ENCODE measurements at regions not wholly inside any gene's neighbourhood (a gene's known extent, or its start where the extent isn't known, plus 50 kb on each side); places are given as distances from the start of the nearest gene placed in this dataset.
"Not testable (repeated sequence)": the region's sequence is repeated elsewhere in the genome, so short reads cannot be mapped to it uniquely, and the experiment has no call there.

- H3K9me3 Mint-ChIP-seq: peaks cover 2% of the 10 kb centered on the region
Measured at GRCh38 chr14:89085231-89085731, 260.8 kb downstream of the TTC8 start.

GRCh38 chr14:89085737-89086382 is 261.4 kb downstream of the TTC8 start:
- Mint-ChIP-seq H3K4me1 (no peaks in the 10 kb centered on the region), H3K27ac (no peak overlapping the region), H3K27me3 (peaks cover 6% of the 10 kb centered on the region), H3K4me3 (no peak overlapping the region), H3K36me3 (no peaks in the 10 kb centered on the region), H3K9me3 (peaks cover 2% of the 10 kb centered on the region)
- ATAC-seq (ENCODE audit: low read depth): no peak
- no peak for DNase-seq (ENCODE audit: low spot score in 2 of 2)

More at GRCh38 chr14:89085231-89085731, 260.8 kb downstream of the TTC8 start:
- DNase-seq (ENCODE audit: low spot score in 2 of 2) (no peak), ATAC-seq (ENCODE audit: low read depth) (no peak)
- no peak overlapping the region for H3K4me3 Mint-ChIP-seq
- peaks cover 2% of the 10 kb centered on the region for H3K36me3 Mint-ChIP-seq
- H3K27me3 Mint-ChIP-seq: peaks cover 9% of the 10 kb centered on the region
- no peaks in the 10 kb centered on the region for H3K4me1 Mint-ChIP-seq
- H3K27ac Mint-ChIP-seq: no peak overlapping the region

- ATAC-seq (ENCODE audit: low read depth): no peak
- peaks cover 4% of the 10 kb centered on the region for H3K27me3 Mint-ChIP-seq
- peaks cover 3% of the 10 kb centered on the region for H3K9me3 Mint-ChIP-seq
- no peak overlapping the region for H3K27ac Mint-ChIP-seq
- H3K4me3 Mint-ChIP-seq: no peak overlapping the region
- no peak for DNase-seq (ENCODE audit: low spot score in 2 of 2)
- H3K36me3 Mint-ChIP-seq: peaks cover 2% of the 10 kb centered on the region
- H3K4me1 Mint-ChIP-seq: no peaks in the 10 kb centered on the region
Measured at GRCh38 chr14:89088530-89088929, 264.1 kb downstream of the TTC8 start.

- Mint-ChIP-seq H3K36me3 (peaks cover 2% of the 10 kb centered on the region), H3K27me3 (peaks cover 4% of the 10 kb centered on the region), H3K4me1 (no peaks in the 10 kb centered on the region), H3K9me3 (peaks cover 3% of the 10 kb centered on the region), H3K27ac (no peak overlapping the region), H3K4me3 (no peak overlapping the region)
- ATAC-seq (ENCODE audit: low read depth) (no peak), DNase-seq (ENCODE audit: low spot score in 2 of 2) (no peak)
Measured at GRCh38 chr14:89089330-89089729, 264.9 kb downstream of the TTC8 start.

- Mint-ChIP-seq H3K27me3 (peaks cover 5% of the 10 kb centered on the region), H3K36me3 (peaks cover 2% of the 10 kb centered on the region), H3K4me3 (no peak overlapping the region)
Measured at GRCh38 chr14:89091781-89092180, 267.3 kb downstream of the TTC8 start.

GRCh38 chr14:89093083-89093730 is 268.8 kb downstream of the TTC8 start:
- no peak for DNase-seq (ENCODE audit: low spot score in 2 of 2)
- Mint-ChIP-seq H3K4me3 (no peak overlapping the region), H3K36me3 (peaks cover 2% of the 10 kb centered on the region), H3K27ac (no peak overlapping the region), H3K27me3 (peaks cover 5% of the 10 kb centered on the region), H3K9me3 (peaks cover 3% of the 10 kb centered on the region), H3K4me1 (no peaks in the 10 kb centered on the region)
- no peak for ATAC-seq (ENCODE audit: low read depth)

More at GRCh38 chr14:89091781-89092180, 267.3 kb downstream of the TTC8 start:
- Mint-ChIP-seq H3K4me1 (no peaks in the 10 kb centered on the region), H3K27ac (no peak overlapping the region), H3K9me3 (peaks cover 3% of the 10 kb centered on the region)
- DNase-seq (ENCODE audit: low spot score in 2 of 2) (no peak), ATAC-seq (ENCODE audit: low read depth) (no peak)

GRCh38 chr14:89095036-89095435 is 270.6 kb downstream of the TTC8 start:
- ATAC-seq (ENCODE audit: low read depth): no peak
- Mint-ChIP-seq H3K9me3 (peaks cover 3% of the 10 kb centered on the region), H3K36me3 (peaks cover 2% of the 10 kb centered on the region), H3K27ac (no peak overlapping the region), H3K4me1 (no peaks in the 10 kb centered on the region), H3K27me3 (peaks cover 5% of the 10 kb centered on the region), H3K4me3 (no peak overlapping the region)
- DNase-seq (ENCODE audit: low spot score in 2 of 2): no peak

- no peak overlapping the region for H3K27ac Mint-ChIP-seq
- peaks cover 6% of the 10 kb centered on the region for H3K9me3 Mint-ChIP-seq
- ATAC-seq (ENCODE audit: low read depth) (no peak), DNase-seq (ENCODE audit: low spot score in 2 of 2) (no peak)
- H3K4me1 Mint-ChIP-seq: no peaks in the 10 kb centered on the region
- peaks cover 5% of the 10 kb centered on the region for H3K27me3 Mint-ChIP-seq
- no peak overlapping the region for H3K4me3 Mint-ChIP-seq
- H3K36me3 Mint-ChIP-seq: peaks cover 2% of the 10 kb centered on the region
Measured at GRCh38 chr14:89096946-89097345, 272.5 kb downstream of the TTC8 start.

GRCh38 chr14:89098254-89098653 is 273.8 kb downstream of the TTC8 start:
- DNase-seq (ENCODE audit: low spot score in 2 of 2) (no peak), ATAC-seq (ENCODE audit: low read depth) (no peak)
- Mint-ChIP-seq H3K27me3 (peaks cover 7% of the 10 kb centered on the region), H3K4me3 (no peak overlapping the region), H3K36me3 (no peaks in the 10 kb centered on the region), H3K9me3 (peaks cover 3% of the 10 kb centered on the region), H3K27ac (no peak overlapping the region), H3K4me1 (no peaks in the 10 kb centered on the region)

- not testable (repeated sequence) for ATAC-seq (ENCODE audit: low read depth); H3K9me3 Mint-ChIP-seq; DNase-seq (ENCODE audit: low spot score in 2 of 2); H3K36me3 Mint-ChIP-seq; H3K4me3 Mint-ChIP-seq; H3K27me3 Mint-ChIP-seq; H3K27ac Mint-ChIP-seq; H3K4me1 Mint-ChIP-seq
Measured at GRCh38 chr14:89104171-89104817, 279.8 kb downstream of the TTC8 start.

GRCh38 chr14:89104861-89105260 is 280.4 kb downstream of the TTC8 start:
- H3K27me3 Mint-ChIP-seq; H3K36me3 Mint-ChIP-seq; H3K27ac Mint-ChIP-seq; H3K9me3 Mint-ChIP-seq; H3K4me3 Mint-ChIP-seq; DNase-seq (ENCODE audit: low spot score in 2 of 2); H3K4me1 Mint-ChIP-seq; ATAC-seq (ENCODE audit: low read depth): not testable (repeated sequence)

All from memory B cell (primary cell).